ENCODE measurements at regions not wholly inside any gene's neighbourhood (a gene's known extent, or its start where the extent isn't known, plus 50 kb on each side); places are given as distances from the start of the nearest gene placed in this dataset.

GRCh38 chr6:84912472-84913322 is 148.3 kb upstream of the TBX18 start (continued):
- TF ChIP-seq FOXK1 (CRISPR knock-in tag; IDR thresholded peaks at IDR 0.05), result no peak
- TF ChIP-seq NFYB (CRISPR knock-in tag; conservative IDR thresholded peaks at IDR 0.05; ENCODE audit: low read depth), result no peak
- TF ChIP-seq IRF2 (CRISPR knock-in tag; IDR thresholded peaks at IDR 0.05; ENCODE audit: borderline replicate concordance, low read depth), result no peak
- TF ChIP-seq TP53 (CRISPR knock-in tag; IDR thresholded peaks at IDR 0.05), result no peak
- no peak for TF ChIP-seq USF2 (CRISPR knock-in tag; IDR thresholded peaks at IDR 0.05)
- no peak for TF ChIP-seq ELF4 (CRISPR knock-in tag; IDR thresholded peaks at IDR 0.05; ENCODE audit: low read depth)
- TF ChIP-seq STAT6 (CRISPR knock-in tag; conservative IDR thresholded peaks at IDR 0.05; ENCODE audit: low read depth), result no peak
- TF ChIP-seq CDX4 (CRISPR knock-in tag; IDR thresholded peaks at IDR 0.05; ENCODE audit: borderline replicate concordance), result no peak
- no peak for TF ChIP-seq ESRRA (CRISPR knock-in tag; IDR thresholded peaks at IDR 0.05; ENCODE audit: borderline replicate concordance)
- no peak for TF ChIP-seq FOXJ3 (CRISPR knock-in tag; IDR thresholded peaks at IDR 0.05; ENCODE audit: borderline replicate concordance)
- TF ChIP-seq ZNF671 (CRISPR knock-in tag; IDR thresholded peaks at IDR 0.05), result no peak

GRCh38 chr6:84910906-84911607 is 146.7 kb upstream of the TBX18 start:
- Mint-ChIP-seq H3K9me3 (no peaks in the 10 kb centered on the region), H3K36me3 (no peaks in the 10 kb centered on the region), H3K4me3 (no peak overlapping the region), H3K4me1 (peaks cover 19% of the 10 kb centered on the region), H3K27ac (no peak overlapping the region), H3K27me3 (ENCODE audit: low read depth) (no peaks in the 10 kb centered on the region)
- no peak for ATAC-seq
- TF ChIP-seq FOXP4 (CRISPR knock-in tag; IDR thresholded peaks at IDR 0.05) (no peak), SMAD4 (CRISPR knock-in tag; IDR thresholded peaks at IDR 0.05) (no peak)
- ChIA-PET CTCF (interaction anchor here (0.9 kb wide), 1 partner anchor 11 kb away, joined by 3 read pairs; no protein-coding TSS in a partner anchor), POLR2A (interaction anchor here (0.6 kb wide), 1 partner anchor 390 kb away, joined by 3 read pairs; no protein-coding TSS in a partner anchor)
- no peak for DNase-seq (ENCODE audit: low spot score)

- Mint-ChIP-seq H3K36me3 (no peaks in the 10 kb centered on the region), H3K27me3 (ENCODE audit: low read depth) (no peaks in the 10 kb centered on the region), H3K27ac (no peak overlapping the region), H3K4me1 (peaks cover 19% of the 10 kb centered on the region), H3K9me3 (no peaks in the 10 kb centered on the region), H3K4me3 (no peak overlapping the region)
- ATAC-seq (no peak), DNase-seq (ENCODE audit: low spot score) (no peak)
- POLR2A ChIA-PET, result no interaction called here
- CTCF ChIA-PET, result no interaction called here
- TF ChIP-seq ZNF232 (CRISPR knock-in tag; IDR thresholded peaks at IDR 0.05) (no peak), NR1H2 (CRISPR knock-in tag; IDR thresholded peaks at IDR 0.05) (no peak), SOX15 (CRISPR knock-in tag; IDR thresholded peaks at IDR 0.05) (no peak), TCF7 (CRISPR knock-in tag; IDR thresholded peaks at IDR 0.05; ENCODE audit: low read depth) (no peak), KAT7 (CRISPR knock-in tag; IDR thresholded peaks at IDR 0.05; ENCODE audit: borderline replicate concordance) (no peak), ATF1 (CRISPR knock-in tag; IDR thresholded peaks at IDR 0.05) (no peak), NFE2L1 (CRISPR knock-in tag; IDR thresholded peaks at IDR 0.05) (no peak), ZNF281 (CRISPR knock-in tag; IDR thresholded peaks at IDR 0.05) (no peak)
These were observed 144.0 kb upstream of the TBX18 start for GRCh38 chr6:84908304-84908904.

Data from WTC11 (cell line).